ENCODE measurements at regions not wholly inside any gene's neighbourhood (a gene's known extent, or its start where the extent isn't known, plus 50 kb on each side); places are given as distances from the start of the nearest gene placed in this dataset.

DNA sequence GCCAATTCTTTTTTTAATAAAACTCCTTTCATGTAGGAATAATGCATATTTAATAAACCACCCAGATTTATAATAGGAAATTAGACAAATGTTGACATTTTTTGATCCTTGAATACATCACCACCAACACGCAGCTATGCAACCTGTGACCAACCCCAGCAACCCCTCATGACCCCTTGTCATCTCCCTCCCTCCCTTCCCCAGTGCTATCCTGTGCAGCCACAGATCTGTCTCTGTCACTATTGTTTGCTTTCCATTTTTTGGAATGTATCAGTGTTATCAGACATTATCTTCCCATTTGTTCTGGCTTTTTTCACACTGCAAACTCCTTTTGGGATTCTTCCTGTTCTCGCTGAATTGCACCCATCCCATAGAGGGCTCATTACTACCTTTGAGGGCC lies 114.1 kb downstream of the VPREB1 start:
- no peak overlapping the region for H3K4me3 ChIP-seq (replicated peaks; ENCODE audit: low read depth, low read length)
- TF ChIP-seq, protein P1, sequence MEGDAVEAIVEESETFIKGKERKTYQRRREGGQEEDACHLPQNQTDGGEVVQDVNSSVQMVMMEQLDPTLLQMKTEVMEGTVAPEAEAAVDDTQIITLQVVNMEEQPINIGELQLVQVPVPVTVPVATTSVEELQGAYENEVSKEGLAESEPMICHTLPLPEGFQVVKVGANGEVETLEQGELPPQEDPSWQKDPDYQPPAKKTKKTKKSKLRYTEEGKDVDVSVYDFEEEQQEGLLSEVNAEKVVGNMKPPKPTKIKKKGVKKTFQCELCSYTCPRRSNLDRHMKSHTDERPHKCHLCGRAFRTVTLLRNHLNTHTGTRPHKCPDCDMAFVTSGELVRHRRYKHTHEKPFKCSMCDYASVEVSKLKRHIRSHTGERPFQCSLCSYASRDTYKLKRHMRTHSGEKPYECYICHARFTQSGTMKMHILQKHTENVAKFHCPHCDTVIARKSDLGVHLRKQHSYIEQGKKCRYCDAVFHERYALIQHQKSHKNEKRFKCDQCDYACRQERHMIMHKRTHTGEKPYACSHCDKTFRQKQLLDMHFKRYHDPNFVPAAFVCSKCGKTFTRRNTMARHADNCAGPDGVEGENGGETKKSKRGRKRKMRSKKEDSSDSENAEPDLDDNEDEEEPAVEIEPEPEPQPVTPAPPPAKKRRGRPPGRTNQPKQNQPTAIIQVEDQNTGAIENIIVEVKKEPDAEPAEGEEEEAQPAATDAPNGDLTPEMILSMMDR (IDR thresholded peaks at IDR 0.05; ENCODE audit: low read depth, low read length, missing control alignments), result no peak
- no peak for DNase-seq (ENCODE audit: extremely low read depth, low read depth)

DNA sequence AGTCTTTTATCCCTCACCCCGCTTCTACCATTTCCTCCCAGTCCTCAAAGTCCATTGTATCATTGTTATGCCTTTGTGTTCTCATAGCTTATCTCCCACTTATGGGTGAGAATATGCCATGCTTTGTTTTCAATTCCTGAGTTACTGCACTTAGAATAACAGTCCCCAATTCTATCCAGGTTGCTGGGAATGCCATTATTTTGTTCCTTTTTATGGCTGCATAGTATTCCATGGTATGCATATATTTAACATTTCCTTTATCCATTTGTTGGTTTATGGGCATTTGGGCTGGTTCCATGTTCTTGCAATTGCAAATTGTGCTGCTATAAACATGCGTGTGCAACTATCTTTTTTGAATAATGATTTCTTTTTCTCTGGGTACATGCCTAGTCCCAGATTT lies 114.9 kb downstream of the VPREB1 start:
- DNase-seq (ENCODE audit: extremely low read depth, low read depth), result no peak
- TF ChIP-seq, protein P1 (IDR thresholded peaks at IDR 0.05; ENCODE audit: low read depth, low read length, missing control alignments), result no peak
- H3K4me3 ChIP-seq (replicated peaks; ENCODE audit: low read depth, low read length), result no peak overlapping the region

DNA sequence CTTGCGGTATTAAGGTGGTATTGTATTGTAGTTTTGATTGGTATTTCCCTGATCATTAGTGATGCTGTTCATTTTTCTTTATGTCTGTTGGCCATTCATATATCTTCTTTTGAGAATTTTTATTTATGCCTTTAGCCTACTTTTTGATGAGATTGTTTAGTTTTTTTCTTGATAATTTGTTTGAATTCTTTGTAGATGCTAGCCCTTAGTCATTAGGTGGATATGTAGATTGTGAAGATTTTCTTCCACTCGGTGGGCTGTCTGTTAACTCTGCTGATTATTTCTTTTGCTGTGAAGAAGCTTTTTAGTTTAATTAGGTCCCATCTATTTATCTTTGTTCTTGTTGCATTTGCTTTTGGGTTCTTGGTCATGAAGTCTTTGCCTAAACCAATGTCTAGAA lies 115.4 kb downstream of the VPREB1 start:
- no peak for DNase-seq (ENCODE audit: extremely low read depth, low read depth)
- TF ChIP-seq, protein P1 (IDR thresholded peaks at IDR 0.05; ENCODE audit: low read depth, low read length, missing control alignments), result no peak
- H3K4me3 ChIP-seq (replicated peaks; ENCODE audit: low read depth, low read length), result no peak overlapping the region

DNA sequence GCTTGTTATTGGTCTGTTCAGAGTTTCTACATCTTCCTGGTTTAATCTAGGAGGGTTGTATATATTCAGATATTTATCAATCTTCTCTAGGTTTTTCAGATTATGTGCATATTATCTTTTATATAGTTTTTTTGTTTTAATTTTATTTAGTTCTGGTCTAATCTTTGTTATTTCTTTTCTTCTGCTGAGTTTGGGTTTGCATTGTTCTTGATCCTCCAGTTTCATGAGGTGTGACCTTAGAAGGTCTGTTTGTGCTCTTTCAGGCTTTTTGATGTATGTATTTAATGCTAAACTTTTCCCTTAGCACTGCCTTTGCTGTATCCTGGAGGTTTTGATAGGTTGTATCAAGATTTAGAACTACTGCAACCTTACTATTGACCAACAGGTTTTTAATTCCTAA lies 117.7 kb downstream of the VPREB1 start:
- H3K4me3 ChIP-seq (replicated peaks; ENCODE audit: low read depth, low read length), result no peak overlapping the region
- TF ChIP-seq, protein P1 (IDR thresholded peaks at IDR 0.05; ENCODE audit: low read depth, low read length, missing control alignments), result no peak
- DNase-seq (ENCODE audit: extremely low read depth, low read depth), result no peak

DNA sequence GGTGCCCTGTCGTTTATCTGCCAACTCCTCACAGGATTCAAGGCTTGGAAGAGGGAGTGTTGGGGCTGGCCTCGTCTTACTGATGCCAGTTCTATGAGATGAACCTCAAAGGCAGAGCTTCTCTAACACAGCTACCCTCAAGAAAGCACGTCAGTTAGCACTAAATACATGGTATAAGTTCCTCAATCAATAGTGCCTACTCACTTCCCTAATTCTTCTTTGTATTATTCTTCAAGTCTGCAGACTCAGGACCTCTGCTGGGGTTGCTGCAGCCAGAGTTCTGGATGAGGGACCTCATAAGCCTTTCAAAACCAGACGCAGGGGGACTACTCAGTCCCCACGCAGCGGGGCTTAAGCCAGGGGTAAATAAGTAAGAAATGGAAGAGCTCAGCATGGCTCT lies 118.3 kb downstream of the VPREB1 start:
- no peak overlapping the region for H3K4me3 ChIP-seq (replicated peaks; ENCODE audit: low read depth, low read length)
- no peak for DNase-seq (ENCODE audit: extremely low read depth, low read depth)
- TF ChIP-seq, protein P1 (IDR thresholded peaks at IDR 0.05; ENCODE audit: low read depth, low read length, missing control alignments), result no peak

DNA sequence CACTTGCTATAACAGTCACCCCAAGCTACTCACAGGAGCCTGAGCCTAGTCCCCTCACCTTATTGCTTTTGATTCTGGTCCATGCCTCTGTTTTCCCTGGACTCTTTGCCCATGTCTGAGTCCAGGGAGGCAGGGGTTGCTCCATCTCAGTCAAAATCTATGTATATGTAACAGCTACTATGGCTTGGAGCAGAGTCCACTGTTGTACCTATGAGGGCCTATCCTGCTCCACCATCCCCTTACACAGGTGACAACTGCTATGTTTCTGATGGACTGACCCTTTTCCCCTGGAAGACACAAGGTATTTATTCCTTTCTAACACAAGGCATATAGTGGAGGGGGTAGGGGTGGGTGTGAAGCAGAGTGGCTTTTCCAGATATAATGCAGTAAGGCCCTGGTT lies 119.6 kb downstream of the VPREB1 start:
- TF ChIP-seq, protein P1 (IDR thresholded peaks at IDR 0.05; ENCODE audit: low read depth, low read length, missing control alignments), result no peak
- no peak overlapping the region for H3K4me3 ChIP-seq (replicated peaks; ENCODE audit: low read depth, low read length)
- no peak for DNase-seq (ENCODE audit: extremely low read depth, low read depth)

DNA sequence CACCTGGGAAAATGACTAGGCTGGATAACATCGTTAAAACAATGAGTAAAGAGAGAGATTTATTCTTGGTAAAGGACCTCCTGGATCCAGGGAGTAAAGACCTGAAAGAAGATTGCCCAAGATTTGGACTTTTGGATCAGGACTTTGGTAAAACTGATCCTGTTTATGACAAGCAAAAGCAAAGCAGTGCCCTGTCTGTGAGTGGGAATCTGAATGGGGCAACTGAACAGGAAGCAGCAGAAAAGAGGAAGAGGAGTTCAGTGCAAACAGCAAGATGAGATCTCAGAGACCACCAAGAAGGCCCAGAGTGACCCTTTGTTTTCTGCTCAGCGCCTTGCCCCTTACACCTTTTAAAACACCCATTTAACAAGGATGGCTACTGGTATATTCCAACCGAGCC lies 122.0 kb downstream of the VPREB1 start:
- no peak for DNase-seq (ENCODE audit: extremely low read depth, low read depth)
- no peak overlapping the region for H3K4me3 ChIP-seq (replicated peaks; ENCODE audit: low read depth, low read length)
- TF ChIP-seq, protein P1 (IDR thresholded peaks at IDR 0.05; ENCODE audit: low read depth, low read length, missing control alignments), result no peak
